ENCODE measurements at regions not wholly inside any gene's neighbourhood (a gene's known extent, or its start where the extent isn't known, plus 50 kb on each side); places are given as distances from the start of the nearest gene placed in this dataset.

GRCh38 chr16:73145166-73145880 is 97.4 kb upstream of the ZFHX3 start:
- TF ChIP-seq EP300 (IDR thresholded peaks at IDR 0.05; ENCODE audit: borderline replicate concordance in 1 of 2, low read depth in 2 of 2, low read length in 2 of 2), result no peak
- no peak for TF ChIP-seq POLR2A (IDR thresholded peaks at IDR 0.05; ENCODE audit: control extremely low read depth in 1 of 2, low read depth in 2 of 2, low read length in 2 of 2)

Measured in H1 (cell line).